GM21515 (cell line): ENCODE measurements at regions not wholly inside any gene's neighbourhood (a gene's known extent, or its start where the extent isn't known, plus 50 kb on each side); places are given as distances from the start of the nearest gene placed in this dataset.
"Not testable (repeated sequence)": the region's sequence is repeated elsewhere in the genome, so short reads cannot be mapped to it uniquely, and the experiment has no call there.

Source experiments
- ATAC-seq: cut with Tn5 transposase; IDR thresholded peaks from one replicate; pipeline ENCODE4 v1.9.1; 2021; ENCODE audit not compliant: unreplicated experiment

GRCh38 chr4:170724191-170724590 lies 634.4 kb upstream of the AADAT start:
- ATAC-seq, result no peak

GRCh38 chr4:170723171-170723570 lies 633.4 kb upstream of the AADAT start:
- no peak for ATAC-seq

- no peak for ATAC-seq
Observed at GRCh38 chr4:170721812-170722373, 632.1 kb upstream of the AADAT start.

GRCh38 chr4:170716868-170717267 lies 627.1 kb upstream of the AADAT start:
- no peak for ATAC-seq

- no peak for ATAC-seq
Observed at GRCh38 chr4:170705907-170706306, 616.2 kb upstream of the AADAT start.

GRCh38 chr4:170700064-170700463 lies 610.3 kb upstream of the AADAT start:
- no peak for ATAC-seq

GRCh38 chr4:170698334-170698733 lies 608.6 kb upstream of the AADAT start:
- ATAC-seq, result peak; percentile 64

GRCh38 chr4:170697845-170698244 lies 608.1 kb upstream of the AADAT start:
- ATAC-seq, result peak; percentile 56

- no peak for ATAC-seq
Observed at GRCh38 chr4:170697045-170697444, 607.3 kb upstream of the AADAT start.

- no peak for ATAC-seq
Observed at GRCh38 chr4:170691168-170691567, 601.4 kb upstream of the AADAT start.

GRCh38 chr4:170687751-170688150 lies 598.0 kb upstream of the AADAT start:
- ATAC-seq, result no peak

GRCh38 chr4:170685701-170686100 lies 595.9 kb upstream of the AADAT start:
- not testable (repeated sequence) for ATAC-seq

GRCh38 chr4:170682558-170683294 lies 593.0 kb upstream of the AADAT start:
- ATAC-seq, result no peak

GRCh38 chr4:170682087-170682486 lies 592.3 kb upstream of the AADAT start:
- not testable (repeated sequence) for ATAC-seq

GRCh38 chr4:170675568-170676262 lies 586.0 kb upstream of the AADAT start:
- ATAC-seq, result no peak

GRCh38 chr4:170674176-170674575 lies 584.4 kb upstream of the AADAT start:
- ATAC-seq, result no peak

GRCh38 chr4:170672381-170672965 lies 582.7 kb upstream of the AADAT start:
- ATAC-seq, result no peak

GRCh38 chr4:170671171-170671570 lies 581.4 kb upstream of the AADAT start:
- ATAC-seq, result no peak

GRCh38 chr4:170667814-170668213 lies 578.1 kb upstream of the AADAT start:
- no peak for ATAC-seq

- no peak for ATAC-seq
Observed at GRCh38 chr4:170666909-170667308, 577.2 kb upstream of the AADAT start.

GRCh38 chr4:170662250-170662649 lies 572.5 kb upstream of the AADAT start:
- ATAC-seq, result no peak

- ATAC-seq, result no peak
Observed at GRCh38 chr4:170657761-170658160, 568.0 kb upstream of the AADAT start.
